ENCODE measurements at regions not wholly inside any gene's neighbourhood (a gene's known extent, or its start where the extent isn't known, plus 50 kb on each side); places are given as distances from the start of the nearest gene placed in this dataset.
"Not testable (repeated sequence)": the region's sequence is repeated elsewhere in the genome, so short reads cannot be mapped to it uniquely, and the experiment has no call there.

DNA sequence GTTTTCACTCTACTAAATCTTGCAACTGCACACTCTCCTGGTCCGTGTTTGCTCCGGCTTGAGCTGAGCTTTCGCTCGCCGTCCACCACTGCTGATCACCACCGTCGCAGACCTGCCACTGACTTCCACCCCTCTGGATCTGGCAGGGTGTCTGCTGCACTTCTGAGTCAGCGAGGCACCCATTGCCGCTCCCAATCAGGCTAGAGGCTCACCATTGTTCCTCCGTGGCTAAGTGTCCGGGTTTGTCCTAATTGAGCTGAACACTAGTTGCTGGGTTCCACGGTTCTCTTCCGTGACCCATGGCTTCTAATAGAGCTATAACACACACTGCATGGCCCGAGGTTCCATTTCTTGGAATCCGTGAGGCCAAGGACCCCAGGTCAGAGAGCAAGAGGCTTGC is 98.6 kb upstream of the GPR6 start:
- TF ChIP-seq EZH2 (IDR thresholded peaks at IDR 0.05; ENCODE audit: insufficient read depth, poor library complexity, severe bottlenecking), result no peak
- 85 to 87% methylated on average over 15 of the region's 15 CpGs for WGBS, 2 experiments (ENCODE audit: low coverage in 1 of 2, low lambda C conversion rate in 2 of 2, missing lambda C conversion rate in 2 of 2)

GRCh38 chr6:109881069-109881468 is 97.0 kb upstream of the GPR6 start:
- H3K9ac ChIP-seq; in situ Hi-C loops (cut with MboI); DNase-seq; H4K20me1 ChIP-seq (ENCODE audit: insufficient read depth); H3K9me2 ChIP-seq (ENCODE audit: insufficient read depth); H3K4me3 ChIP-seq; H3K36me3 ChIP-seq (ENCODE audit: low read depth); H2AFZ ChIP-seq; H3K79me2 ChIP-seq (ENCODE audit: insufficient read depth); H3K27me3 ChIP-seq (replicated peaks; ENCODE audit: insufficient read depth); H3K27ac ChIP-seq; H3K4me2 ChIP-seq (ENCODE audit: unreplicated experiment); H3K4me1 ChIP-seq (ENCODE audit: insufficient read depth); H3F3A ChIP-seq (ENCODE audit: insufficient read depth); H3K9me3 ChIP-seq (ENCODE audit: low read depth): not testable (repeated sequence)
- WGBS, 2 experiments (ENCODE audit: low coverage in 1 of 2, low lambda C conversion rate in 2 of 2, missing lambda C conversion rate in 2 of 2), result 90 to 94% methylated on average over 10 to 11 of the region's 19 CpGs

More for the DNA sequence above, 98.6 kb upstream of the GPR6 start:
- H3K4me2 ChIP-seq (ENCODE audit: unreplicated experiment), result no peak overlapping the region
- no peaks in the 10 kb centered on the region for H4K20me1 ChIP-seq (ENCODE audit: insufficient read depth)
- H3F3A ChIP-seq (ENCODE audit: insufficient read depth), result no peaks in the 10 kb centered on the region
- no peak overlapping the region for H3K27ac ChIP-seq
- DNase-seq, result no peak
- H3K79me2 ChIP-seq (ENCODE audit: insufficient read depth), result no peaks in the 10 kb centered on the region
- H3K9me3 ChIP-seq (ENCODE audit: low read depth), result no peaks in the 10 kb centered on the region
- H3K9me2 ChIP-seq (ENCODE audit: insufficient read depth), result no peaks in the 10 kb centered on the region
- H3K4me3 ChIP-seq, result no peak overlapping the region
- no peaks in the 10 kb centered on the region for H3K27me3 ChIP-seq (replicated peaks; ENCODE audit: insufficient read depth)
- no peak overlapping the region for H2AFZ ChIP-seq
- no peaks in the 10 kb centered on the region for H3K4me1 ChIP-seq (ENCODE audit: insufficient read depth)
- H3K9ac ChIP-seq, result no peak overlapping the region
- in situ Hi-C loops (cut with MboI), result no loop called here
- no peaks in the 10 kb centered on the region for H3K36me3 ChIP-seq (ENCODE audit: low read depth)

DNA sequence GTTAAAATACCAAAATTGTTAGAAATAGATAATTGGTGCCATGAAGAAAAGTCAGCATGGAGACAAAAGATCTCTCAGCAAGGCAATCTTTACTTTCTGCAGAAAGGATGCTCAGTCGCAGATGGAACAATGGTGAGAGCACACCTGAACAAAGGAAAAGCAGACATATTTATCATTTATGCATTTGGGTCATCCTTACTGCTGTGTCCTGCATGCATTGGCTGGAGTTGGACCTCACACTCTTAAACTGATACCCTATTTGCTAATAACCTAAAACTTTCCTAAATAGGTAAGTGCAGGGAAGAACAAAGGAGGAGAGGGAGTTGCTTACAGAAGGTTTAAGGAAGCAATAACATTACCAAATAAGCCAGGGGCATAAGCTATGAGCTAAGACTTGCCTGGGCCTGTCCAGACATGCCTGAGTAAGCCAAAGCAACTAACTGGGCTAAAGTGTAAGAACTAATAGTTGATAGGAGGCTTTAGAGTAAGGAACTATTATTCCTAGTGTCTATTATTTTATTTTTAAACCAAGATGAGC is 96.1 kb upstream of the GPR6 start:
- DNase-seq; in situ Hi-C loops (cut with MboI); H3K4me1 ChIP-seq (ENCODE audit: insufficient read depth); H3K9ac ChIP-seq; H3K4me3 ChIP-seq; H3K27ac ChIP-seq; H3K79me2 ChIP-seq (ENCODE audit: insufficient read depth); H3K36me3 ChIP-seq (ENCODE audit: low read depth); H3K4me2 ChIP-seq (ENCODE audit: unreplicated experiment); H3K9me2 ChIP-seq (ENCODE audit: insufficient read depth); H4K20me1 ChIP-seq (ENCODE audit: insufficient read depth); H2AFZ ChIP-seq; H3F3A ChIP-seq (ENCODE audit: insufficient read depth); H3K9me3 ChIP-seq (ENCODE audit: low read depth); H3K27me3 ChIP-seq (replicated peaks; ENCODE audit: insufficient read depth): not testable (repeated sequence)
- WGBS, 2 experiments (ENCODE audit: low coverage in 1 of 2, low lambda C conversion rate in 2 of 2, missing lambda C conversion rate in 2 of 2), result 90 to 100% methylated on average over 1 of the region's 1 CpG

- Histone ChIP-seq H3K79me2 (ENCODE audit: insufficient read depth) (no peaks in the 10 kb centered on the region), H3F3A (ENCODE audit: insufficient read depth) (no peaks in the 10 kb centered on the region), H3K27ac (no peak overlapping the region), H3K4me3 (no peak overlapping the region), H3K9me3 (ENCODE audit: low read depth) (no peaks in the 10 kb centered on the region), H4K20me1 (ENCODE audit: insufficient read depth) (no peaks in the 10 kb centered on the region), H3K4me1 (ENCODE audit: insufficient read depth) (no peaks in the 10 kb centered on the region), H3K9ac (no peak overlapping the region), H3K36me3 (ENCODE audit: low read depth) (no peaks in the 10 kb centered on the region), H3K9me2 (ENCODE audit: insufficient read depth) (no peaks in the 10 kb centered on the region), H3K27me3 (replicated peaks; ENCODE audit: insufficient read depth) (no peaks in the 10 kb centered on the region), H3K4me2 (ENCODE audit: unreplicated experiment) (no peak overlapping the region), H2AFZ (no peak overlapping the region)
- WGBS, 2 experiments (ENCODE audit: low coverage in 1 of 2, low lambda C conversion rate in 2 of 2, missing lambda C conversion rate in 2 of 2), result 59 to 72% methylated on average over 5 of the region's 5 CpGs
- in situ Hi-C loops (cut with MboI), result no loop called here
- TF ChIP-seq EZH2phosphoT487 (IDR thresholded peaks at IDR 0.05; ENCODE audit: insufficient read depth, low read depth) (no peak), EZH2 (IDR thresholded peaks at IDR 0.05; ENCODE audit: insufficient read depth, poor library complexity, severe bottlenecking) (no peak)
- no peak for DNase-seq
Measured at GRCh38 chr6:109891924-109892323, 86.2 kb upstream of the GPR6 start.

All from GM23248 (cell line).